ENCODE measurements at regions not wholly inside any gene's neighbourhood (a gene's known extent, or its start where the extent isn't known, plus 50 kb on each side); places are given as distances from the start of the nearest gene placed in this dataset.

GRCh38 chr7:3245721-3246120, 55.3 kb upstream of the SDK1 start:
- no peak for TF ChIP-seq CTCF (IDR thresholded peaks at IDR 0.05; ENCODE audit: poor library complexity, severe bottlenecking)
- no peak for TF ChIP-seq MXI1 (conservative IDR thresholded peaks at IDR 0.05; ENCODE audit: poor library complexity, severe bottlenecking)
- no peak for TF ChIP-seq RAD21 (conservative IDR thresholded peaks at IDR 0.05)
- no peak for TF ChIP-seq EZH2 (IDR thresholded peaks at IDR 0.05; ENCODE audit: borderline replicate concordance, insufficient read depth, low read length, poor library complexity, severe bottlenecking)
- TF ChIP-seq EP300 (conservative IDR thresholded peaks at IDR 0.05; ENCODE audit: poor library complexity, severe bottlenecking): no peak

Measured in neural cell (in vitro differentiated cells).